HepG2 (cell line): ENCODE measurements at regions not wholly inside any gene's neighbourhood (a gene's known extent, or its start where the extent isn't known, plus 50 kb on each side); places are given as distances from the start of the nearest gene placed in this dataset.

Source experiments
- ATAC-seq: fragments of 200-7000 bp; cut with Tn5 transposase; 3 replicates; pipeline ENCODE4 v1.9.1; 2020; ENCODE audit warnings: mild to moderate bottlenecking, moderate library complexity
- BruUV-seq: library from RNA; stranded (reverse); fragments of 400-500 nt; replicated peaks from 2 replicates; lab custom pipeline; 2021; lab: Mats Ljungman, UMichigan
- CTCF ChIA-PET: fragments of 300-600 bp; formaldehyde crosslinking; extraction: SDS; loops from one replicate; lab custom pipeline; 2021; ENCODE audit warnings: low total read pairs, inconsistent platforms, low intra/inter-chr PET ratio; lab: Yijun Ruan, JAX
- POLR2A ChIA-PET: fragments of 350-600 bp; sonication (Branson Sonifier 250); formaldehyde crosslinking; loops from one replicate; lab custom pipeline; 2020; ENCODE audit warnings: antibody characterized with exemption, inconsistent platforms; lab: Yijun Ruan, JAX
- DNase-seq: peaks from one replicate; pipeline ENCODE4 v3.0.0-alpha.2; 2015; ENCODE audit warnings: low spot score
- FAIRE-seq: peaks from 3 replicates; lab custom pipeline; 2011; peaks lifted over from hg19 to GRCh38; lab: Jason Lieb, UNC
- H2AFZ ChIP-seq: one replicate; pipeline ENCODE4 v1.6.1; 2011; ENCODE audit warnings: low read length, inconsistent platforms
- H3K27ac ChIP-seq: fragments of 300-600 bp; 3 replicates; pipeline ENCODE4 v1.8.0; 2011; ENCODE audit warnings: mixed run types, mild to moderate bottlenecking, mixed read lengths, low read length, inconsistent platforms; ENCODE audit not compliant: insufficient read depth; ENCODE audit errors: extremely low read length
- H3K27me3 ChIP-seq, 2 experiments: fragments of 200-600 bp in 1 of 2; 2 replicates in 1 of 2; 3 replicates in 1 of 2; pipeline versions ENCODE4 v1.6.0 to v1.8.0; 2011; ENCODE audit warnings: low read length in 2 of 2, mild to moderate bottlenecking in 2 of 2, moderate library complexity in 2 of 2, inconsistent platforms in 1 of 2; ENCODE audit not compliant: insufficient read depth in 2 of 2, control insufficient read depth in 1 of 2
- H3K36me3 ChIP-seq, 2 experiments: fragments of 200-600 bp in 1 of 2; replicated peaks in 1 of 2; 2 replicates in 1 of 2; 3 replicates in 1 of 2; pipeline versions ENCODE4 v1.5.1 to v1.8.0; 2011; ENCODE audit warnings: low read length in 2 of 2, inconsistent platforms in 1 of 2; ENCODE audit not compliant: insufficient read depth in 2 of 2, control insufficient read depth in 1 of 2
- H3K4me1 ChIP-seq: 2 replicates; pipeline ENCODE4 v1.5.1; 2012; ENCODE audit warnings: low read length, inconsistent platforms; ENCODE audit not compliant: insufficient read depth
- H3K4me2 ChIP-seq: 2 replicates; pipeline ENCODE4 v1.6.0; 2011; ENCODE audit warnings: low read depth, low read length, inconsistent platforms
- H3K4me3 ChIP-seq, 3 experiments: fragments of 200-600 bp in 1 of 3; sonication (generic), shearing (Covaris generic) in 1 of 3; replicated peaks in 1 of 3; 2 replicates each; pipeline ENCODE4 v1.5.1; 2011 to 2016; ENCODE audit warnings: low read length in 3 of 3, inconsistent platforms in 2 of 3, low read depth in 2 of 3, mild to moderate bottlenecking in 2 of 3, control low read depth in 1 of 3, mixed read lengths in 1 of 3; ENCODE audit not compliant: insufficient read depth in 1 of 3
- H3K79me2 ChIP-seq: one replicate; pipeline ENCODE4 v1.6.1; 2011; ENCODE audit warnings: low read length, inconsistent platforms; ENCODE audit not compliant: insufficient read depth
- H3K9ac ChIP-seq: 2 replicates; pipeline ENCODE4 v1.6.0; 2011; ENCODE audit warnings: mild to moderate bottlenecking, low read depth, low read length, inconsistent platforms; ENCODE audit not compliant: insufficient read depth
- H3K9me3 ChIP-seq: 2 replicates; pipeline ENCODE4 v1.5.1; 2012; ENCODE audit warnings: mild to moderate bottlenecking, low read length
- H4K20me1 ChIP-seq: 2 replicates; pipeline ENCODE4 v1.6.0; 2011; ENCODE audit warnings: inconsistent platforms, mild to moderate bottlenecking, low read length, moderate library complexity; ENCODE audit not compliant: insufficient read depth
- ARID3A ChIP-seq: IDR thresholded peaks from 2 replicates; pipeline ENCODE4 v1.6.1; 2012; ENCODE audit warnings: low read depth, low read length, improper control_type of control experiment
- ATRX ChIP-seq: sonication (generic); formaldehyde crosslinking; IDR thresholded peaks from 2 replicates; pipeline ENCODE4 v1.4.0; 2020; ENCODE audit warnings: missing genetic modification reagents, borderline replicate concordance
- HOXA7 ChIP-seq: sonication (generic); formaldehyde crosslinking; IDR thresholded peaks from 2 replicates; pipeline ENCODE4 v1.8.1; 2022; ENCODE audit warnings: mild to moderate bottlenecking, missing genetic modification reagents, moderate library complexity
- JARID2 ChIP-seq: sonication (generic); formaldehyde crosslinking; IDR thresholded peaks from 2 replicates; pipeline ENCODE4 v1.8.1; 2023; ENCODE audit warnings: missing genetic modification reagents, inconsistent platforms; ENCODE audit not compliant: insufficient replicate concordance
- KMT2A ChIP-seq: sonication (generic); formaldehyde crosslinking; IDR thresholded peaks from 2 replicates; pipeline ENCODE4 v1.4.0; 2020; ENCODE audit warnings: missing genetic modification reagents
- MBD4 ChIP-seq: IDR thresholded peaks from 2 replicates; pipeline ENCODE4 v1.6.1; 2012; ENCODE audit warnings: low read length, inconsistent platforms, borderline replicate concordance
- NR2F1 ChIP-seq, 2 experiments: fragments of 450-650 bp in 1 of 2; formaldehyde crosslinking in 1 of 2; IDR thresholded peaks; 2 replicates each; pipeline versions ENCODE4 v1.5.0 to v1.6.1; 2016 to 2020; ENCODE audit warnings: mild to moderate bottlenecking in 1 of 2, missing compliant biosample characterization in 1 of 2, missing genetic modification reagents in 1 of 2, moderate library complexity in 1 of 2
- REPIN1 ChIP-seq: sonication (generic); formaldehyde crosslinking; IDR thresholded peaks from 2 replicates; pipeline ENCODE4 v1.8.0; 2022; ENCODE audit warnings: missing genetic modification reagents, low read depth, mild to moderate bottlenecking, borderline replicate concordance
- SIX1 ChIP-seq: sonication (generic); formaldehyde crosslinking; IDR thresholded peaks from 2 replicates; pipeline ENCODE4 v1.4.0; 2020; ENCODE audit warnings: missing genetic modification reagents, borderline replicate concordance
- SSRP1 ChIP-seq: IDR thresholded peaks from 2 replicates; pipeline ENCODE4 v1.6.1; 2016; ENCODE audit warnings: control low read depth
- YEATS4 ChIP-seq: sonication (generic); formaldehyde crosslinking; IDR thresholded peaks from 2 replicates; pipeline ENCODE4 v1.4.0; 2020; ENCODE audit warnings: missing genetic modification reagents, borderline replicate concordance
- ZNF619 ChIP-seq: sonication (generic); formaldehyde crosslinking; IDR thresholded peaks from 2 replicates; pipeline ENCODE4 v1.4.0; 2020; ENCODE audit warnings: mild to moderate bottlenecking, missing genetic modification reagents
- ZNF691 ChIP-seq: sonication (generic); formaldehyde crosslinking; IDR thresholded peaks from 2 replicates; pipeline ENCODE4 v1.4.0; 2020; ENCODE audit warnings: missing genetic modification reagents, low read depth, mild to moderate bottlenecking, borderline replicate concordance
- ZNF761 ChIP-seq: sonication (generic); formaldehyde crosslinking; conservative IDR thresholded peaks from 2 replicates; pipeline ENCODE4 v1.4.0; 2020; ENCODE audit warnings: mild to moderate bottlenecking, missing genetic modification reagents
- ZNF766 ChIP-seq: sonication (generic); formaldehyde crosslinking; IDR thresholded peaks from 2 replicates; pipeline ENCODE4 v1.5.0; 2020; ENCODE audit warnings: missing genetic modification reagents, borderline replicate concordance
- ZNF768 ChIP-seq: sonication (generic); formaldehyde crosslinking; IDR thresholded peaks from 2 replicates; pipeline ENCODE4 v1.4.0; 2020; ENCODE audit warnings: missing genetic modification reagents
- ZSCAN5A ChIP-seq: sonication (generic); formaldehyde crosslinking; IDR thresholded peaks from 2 replicates; pipeline ENCODE4 v1.8.0; 2022; ENCODE audit warnings: mild to moderate bottlenecking, missing genetic modification reagents, borderline replicate concordance
- WGBS: methylation state at CpG from one replicate; pipeline ENCODE4 v1.1.6; 2017; ENCODE audit warnings: low lambda C conversion rate; 5-methylcytosine and 5-hydroxymethylcytosine counted together
- in situ Hi-C: cut with HindIII; loops from 2 replicates; pipeline ENCODE4 v1.10.0; 2017; ENCODE audit warnings: low pct_unique_long_range_greater_than_20kb; ENCODE audit not compliant: extremely low pct_ligation_motif_present
- intact Hi-C: fragments of 100-400 bp; cut with micrococcal nuclease; formaldehyde crosslinking; loops from one replicate; pipeline ENCODE4 v1.10.0; 2022; ENCODE audit not compliant: unreplicated experiment

- in situ Hi-C loops: no loop called here
- POLR2A ChIA-PET: no interaction called here
These were observed 68.9 kb upstream of the GOLM1 start for GRCh38 chr9:86168256-86168655.

More at GRCh38 chr9:86168256-86168655, 68.9 kb upstream of the GOLM1 start:
- BruUV-seq: no TSS peak
- no peak overlapping the region for H2AFZ ChIP-seq
- 17% methylated on average over 4 of the region's 4 CpGs for WGBS
- CTCF ChIA-PET: no interaction called here
- no peak overlapping the region for H3K4me3 ChIP-seq
- no peaks in the 10 kb centered on the region for H3K9me3 ChIP-seq
- no peak overlapping the region for H3K4me2 ChIP-seq
- ATAC-seq (no peak), FAIRE-seq (no peak), DNase-seq (no peak)
- H3K27me3 ChIP-seq: peaks cover 0 to 7% of the 10 kb centered on the region in 2 experiments; a peak in 3 of 5 replicates
- TF ChIP-seq YEATS4 (CRISPR knock-in tag): no peak
- TF ChIP-seq SIX1 (CRISPR knock-in tag): no peak
- no peak for TF ChIP-seq ZSCAN5A (CRISPR knock-in tag)
- no peak for TF ChIP-seq REPIN1
- TF ChIP-seq ZNF761 (CRISPR knock-in tag): no peak
- no peak for TF ChIP-seq ARID3A
- TF ChIP-seq ZNF768 (CRISPR knock-in tag): no peak
- no peak for TF ChIP-seq ZNF691 (CRISPR knock-in tag)
- no peak for TF ChIP-seq ZNF766
- no peak for TF ChIP-seq NR2F1 (CRISPR knock-in tag; IDR thresholded peaks at IDR 0.05)
- no peak for TF ChIP-seq MBD4
- no peak for TF ChIP-seq HOXA7 (CRISPR knock-in tag)
- no peak for TF ChIP-seq ZNF619 (CRISPR knock-in tag)
- no peak for TF ChIP-seq KMT2A (CRISPR knock-in tag)
- no peak for TF ChIP-seq JARID2 (CRISPR knock-in tag)
- TF ChIP-seq SSRP1 (CRISPR knock-in tag): no peak
- TF ChIP-seq ATRX (CRISPR knock-in tag): no peak
- no peak overlapping the region for H3K27ac ChIP-seq
- H3K4me1 ChIP-seq: no peaks in the 10 kb centered on the region
- no peaks in the 10 kb centered on the region for H4K20me1 ChIP-seq
- no peaks in the 10 kb centered on the region for H3K79me2 ChIP-seq
- intact Hi-C loops: no loop called here
- H3K9ac ChIP-seq: no peak overlapping the region
- no peaks in the 10 kb centered on the region for H3K36me3 ChIP-seq
